ENCODE measurements at regions not wholly inside any gene's neighbourhood (a gene's known extent, or its start where the extent isn't known, plus 50 kb on each side); places are given as distances from the start of the nearest gene placed in this dataset.

- H3K4me1 Mint-ChIP-seq: peaks cover 6% of the 10 kb centered on the region
- H3K27me3 Mint-ChIP-seq (ENCODE audit: low read depth in 3 of 3): peaks cover 0 to 2% (median 1%) of the 10 kb centered on the region in 3 donors
- intact Hi-C loops (cut with micrococcal nuclease): no loop called here
- no peaks in the 10 kb centered on the region for H3K79me2 ChIP-seq (ENCODE audit: insufficient read depth, low read length)
- no CpG with 5 or more reads among the region's 2 CpGs for WGBS (ENCODE audit: insufficient coverage)
- no peaks in the 10 kb centered on the region for H4K20me1 ChIP-seq (ENCODE audit: insufficient read depth, low read length)
- no peak overlapping the region for H3K27ac ChIP-seq (ENCODE audit: low read depth in 1 of 2, low read length in 2 of 2)
- no peak overlapping the region for H3K9ac ChIP-seq (ENCODE audit: insufficient read depth, low read length, poor library complexity, severe bottlenecking)
- H2AFZ ChIP-seq (ENCODE audit: insufficient read depth, low read depth, low read length, poor library complexity, severe bottlenecking): no peak overlapping the region
- peaks cover 0 to 14% of the 10 kb centered on the region in 2 donors for H3K9me3 ChIP-seq (replicated peaks in 1 of 2; ENCODE audit: control insufficient read depth in 1 of 2, insufficient read depth in 1 of 2, low read length in 2 of 2)
- no peak for TF ChIP-seq CTCF (IDR thresholded peaks at IDR 0.05)
- peaks cover 13 to 29% (median 22%) of the 10 kb centered on the region in 7 donors for H3K9me3 Mint-ChIP-seq
- no peaks in the 10 kb centered on the region for H3K4me1 ChIP-seq (ENCODE audit: control insufficient read depth in 1 of 2, insufficient read depth in 2 of 2, low read length in 2 of 2)
- H3K27ac Mint-ChIP-seq: no peak overlapping the region
- no peaks in the 10 kb centered on the region for H3K27me3 ChIP-seq (ENCODE audit: control insufficient read depth in 2 of 2, insufficient read depth in 2 of 2, low read length in 2 of 2)
- H3K4me3 ChIP-seq (replicated peaks in 1 of 3; ENCODE audit: low read depth in 2 of 3, low read length in 3 of 3): no peak overlapping the region
- H3K4me3 Mint-ChIP-seq: no peak overlapping the region
- H3K4me2 ChIP-seq (replicated peaks; ENCODE audit: extremely low read depth, low read length, poor library complexity, severe bottlenecking): no peak overlapping the region
- DNase-seq: no peak
- no peaks in the 10 kb centered on the region for H3K36me3 ChIP-seq (replicated peaks in 1 of 2; ENCODE audit: control insufficient read depth in 1 of 2, insufficient read depth in 2 of 2, low read length in 2 of 2)
- peaks cover 2% of the 10 kb centered on the region in 2 donors for H3K36me3 Mint-ChIP-seq
Observed at GRCh38 chr2:144102386-144102785, 417.5 kb downstream of the ZEB2 start.

- H3K4me1 ChIP-seq (ENCODE audit: control insufficient read depth in 1 of 2, insufficient read depth in 2 of 2, low read length in 2 of 2): no peaks in the 10 kb centered on the region
- intact Hi-C loops (cut with micrococcal nuclease): no loop called here
- no CpG with 5 or more reads among the region's 6 CpGs for WGBS (ENCODE audit: insufficient coverage)
- no peaks in the 10 kb centered on the region for H3K79me2 ChIP-seq (ENCODE audit: insufficient read depth, low read length)
- peaks cover 0 to 2% of the 10 kb centered on the region in 2 donors for H3K36me3 Mint-ChIP-seq
- H3K4me3 ChIP-seq (replicated peaks in 1 of 3; ENCODE audit: low read depth in 2 of 3, low read length in 3 of 3): no peak overlapping the region
- H3K4me3 Mint-ChIP-seq: no peak overlapping the region
- no peak for DNase-seq
- TF ChIP-seq CTCF (IDR thresholded peaks at IDR 0.05): no peak
- no peak overlapping the region for H3K9ac ChIP-seq (ENCODE audit: insufficient read depth, low read length, poor library complexity, severe bottlenecking)
- peaks cover 0 to 11% of the 10 kb centered on the region in 2 donors for H3K9me3 ChIP-seq (replicated peaks in 1 of 2; ENCODE audit: control insufficient read depth in 1 of 2, insufficient read depth in 1 of 2, low read length in 2 of 2)
- H3K4me2 ChIP-seq (replicated peaks; ENCODE audit: extremely low read depth, low read length, poor library complexity, severe bottlenecking): no peak overlapping the region
- no peak overlapping the region for H2AFZ ChIP-seq (ENCODE audit: insufficient read depth, low read depth, low read length, poor library complexity, severe bottlenecking)
- no peaks in the 10 kb centered on the region for H4K20me1 ChIP-seq (ENCODE audit: insufficient read depth, low read length)
- H3K36me3 ChIP-seq (replicated peaks in 1 of 2; ENCODE audit: control insufficient read depth in 1 of 2, insufficient read depth in 2 of 2, low read length in 2 of 2): no peaks in the 10 kb centered on the region
- peaks cover 0 to 2% (median 1%) of the 10 kb centered on the region in 3 donors for H3K27me3 Mint-ChIP-seq (ENCODE audit: low read depth in 3 of 3)
- H3K27me3 ChIP-seq (ENCODE audit: control insufficient read depth in 2 of 2, insufficient read depth in 2 of 2, low read length in 2 of 2): no peaks in the 10 kb centered on the region
- H3K27ac ChIP-seq (ENCODE audit: low read depth in 1 of 2, low read length in 2 of 2): no peak overlapping the region
- H3K27ac Mint-ChIP-seq: no peak overlapping the region
- H3K9me3 Mint-ChIP-seq: peaks cover 9 to 15% (median 11%) of the 10 kb centered on the region in 7 donors
- peaks cover 8% of the 10 kb centered on the region for H3K4me1 Mint-ChIP-seq
Observed at GRCh38 chr2:144099780-144100377, 420.0 kb downstream of the ZEB2 start.

Measured in CD14-positive monocyte (primary cell).